Smooth muscle cell (in vitro differentiated cells): ENCODE measurements at regions not wholly inside any gene's neighbourhood (a gene's known extent, or its start where the extent isn't known, plus 50 kb on each side); places are given as distances from the start of the nearest gene placed in this dataset.
"Not testable (repeated sequence)": the region's sequence is repeated elsewhere in the genome, so short reads cannot be mapped to it uniquely, and the experiment has no call there.

Source experiments
- DNase-seq: peaks from one replicate; lab custom pipeline; 2025; ENCODE audit not compliant: unreplicated experiment; lab: John Stamatoyannopoulos, UW
- H2AFZ ChIP-seq: fragments of 200-600 bp; sonication (generic); 2 replicates; pipeline ENCODE4 v1.6.0; 2016; ENCODE audit warnings: antibody characterized with exemption, low read depth, mild to moderate bottlenecking
- H3F3A ChIP-seq: fragments of 200-600 bp; sonication (generic); 2 replicates; pipeline ENCODE4 v1.6.0; 2017; ENCODE audit warnings: antibody characterized with exemption, low read depth
- H3K27ac ChIP-seq: fragments of 200-600 bp; sonication (generic); 2 replicates; pipeline ENCODE4 v1.5.1; 2016; ENCODE audit warnings: low read depth, mild to moderate bottlenecking
- H3K27me3 ChIP-seq: fragments of 200-600 bp; sonication (generic); 2 replicates; pipeline ENCODE4 v1.6.1; 2016; ENCODE audit warnings: low read depth, mild to moderate bottlenecking
- H3K36me3 ChIP-seq: fragments of 200-600 bp; sonication (generic); 2 replicates; pipeline ENCODE4 v1.5.1; 2016; ENCODE audit warnings: low read depth
- H3K4me1 ChIP-seq: fragments of 200-600 bp; sonication (generic); 2 replicates; pipeline ENCODE4 v1.5.1; 2016; ENCODE audit warnings: low read depth
- H3K4me2 ChIP-seq: fragments of 200-600 bp; sonication (generic); 2 replicates; pipeline ENCODE4 v1.6.0; 2016; ENCODE audit warnings: mild to moderate bottlenecking
- H3K4me3 ChIP-seq: fragments of 200-600 bp; sonication (generic); 2 replicates; pipeline ENCODE4 v1.5.1; 2016; ENCODE audit warnings: mild to moderate bottlenecking
- H3K79me2 ChIP-seq: fragments of 200-600 bp; sonication (generic); 2 replicates; pipeline ENCODE4 v1.6.0; 2016; ENCODE audit warnings: low read depth, mild to moderate bottlenecking
- H3K9ac ChIP-seq: fragments of 200-600 bp; sonication (generic); 2 replicates; pipeline ENCODE4 v1.6.0; 2016; ENCODE audit warnings: low read depth
- H3K9me3 ChIP-seq: fragments of 200-600 bp; sonication (generic); replicated peaks from 2 replicates; pipeline ENCODE4 v1.5.1; 2016; ENCODE audit warnings: low read depth
- H4K20me1 ChIP-seq: fragments of 200-600 bp; sonication (generic); 2 replicates; pipeline ENCODE4 v1.6.0; 2016; ENCODE audit warnings: low read depth
- WGBS: methylation state at CpG from one replicate; pipeline ENCODE4 v1.1.7; 2016; ENCODE audit warnings: low lambda C conversion rate; 5-methylcytosine and 5-hydroxymethylcytosine counted together
- TF ChIP-seq, protein P1 (sequence below): fragments of 200-600 bp; sonication (generic); IDR thresholded peaks from 2 replicates; pipeline ENCODE4 v1.5.1; 2017; ENCODE audit warnings: borderline replicate concordance, mild to moderate bottlenecking, antibody characterized with exemption; ENCODE audit not compliant: insufficient read depth, poor library complexity, severe bottlenecking

DNA sequence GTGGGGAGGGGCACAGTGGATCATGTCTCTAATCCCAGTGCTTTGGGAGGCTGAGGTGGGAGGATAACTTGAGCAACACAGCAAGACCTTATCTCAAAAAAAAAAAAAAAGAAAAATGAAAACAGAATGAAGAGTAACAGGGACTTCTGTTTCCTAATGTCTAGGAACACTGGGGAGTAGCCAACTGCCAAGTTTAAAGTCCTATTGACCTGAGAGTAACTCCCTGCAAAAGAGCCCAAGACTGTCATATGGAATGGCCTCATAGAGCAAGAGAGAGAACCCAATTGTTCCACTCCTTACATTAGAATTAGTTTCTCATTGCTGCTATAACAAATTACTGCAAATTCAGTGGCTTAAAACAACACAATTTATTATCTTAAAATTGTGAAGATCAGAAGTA lies 881.4 kb upstream of the ROBO1 start:
- no peak for DNase-seq
- Histone ChIP-seq H3K79me2 (no peaks in the 10 kb centered on the region), H2AFZ (no peak overlapping the region), H3K36me3 (no peaks in the 10 kb centered on the region), H3K4me1 (no peaks in the 10 kb centered on the region), H3K9ac (no peak overlapping the region), H3K4me2 (no peak overlapping the region), H3K27ac (no peak overlapping the region), H3K4me3 (no peak overlapping the region), H3K27me3 (no peaks in the 10 kb centered on the region), H3F3A (no peaks in the 10 kb centered on the region), H4K20me1 (no peaks in the 10 kb centered on the region), H3K9me3 (no peaks in the 10 kb centered on the region)
- TF ChIP-seq, protein P1, sequence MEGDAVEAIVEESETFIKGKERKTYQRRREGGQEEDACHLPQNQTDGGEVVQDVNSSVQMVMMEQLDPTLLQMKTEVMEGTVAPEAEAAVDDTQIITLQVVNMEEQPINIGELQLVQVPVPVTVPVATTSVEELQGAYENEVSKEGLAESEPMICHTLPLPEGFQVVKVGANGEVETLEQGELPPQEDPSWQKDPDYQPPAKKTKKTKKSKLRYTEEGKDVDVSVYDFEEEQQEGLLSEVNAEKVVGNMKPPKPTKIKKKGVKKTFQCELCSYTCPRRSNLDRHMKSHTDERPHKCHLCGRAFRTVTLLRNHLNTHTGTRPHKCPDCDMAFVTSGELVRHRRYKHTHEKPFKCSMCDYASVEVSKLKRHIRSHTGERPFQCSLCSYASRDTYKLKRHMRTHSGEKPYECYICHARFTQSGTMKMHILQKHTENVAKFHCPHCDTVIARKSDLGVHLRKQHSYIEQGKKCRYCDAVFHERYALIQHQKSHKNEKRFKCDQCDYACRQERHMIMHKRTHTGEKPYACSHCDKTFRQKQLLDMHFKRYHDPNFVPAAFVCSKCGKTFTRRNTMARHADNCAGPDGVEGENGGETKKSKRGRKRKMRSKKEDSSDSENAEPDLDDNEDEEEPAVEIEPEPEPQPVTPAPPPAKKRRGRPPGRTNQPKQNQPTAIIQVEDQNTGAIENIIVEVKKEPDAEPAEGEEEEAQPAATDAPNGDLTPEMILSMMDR, result no peak

- H3K36me3 ChIP-seq, result no peaks in the 10 kb centered on the region
- H2AFZ ChIP-seq, result no peak overlapping the region
- WGBS, result 74% methylated on average over 4 of the region's 4 CpGs
- TF ChIP-seq, protein P1, result no peak
- H3K9ac ChIP-seq, result no peak overlapping the region
- H3F3A ChIP-seq, result no peaks in the 10 kb centered on the region
- no peak overlapping the region for H3K4me3 ChIP-seq
- no peak overlapping the region for H3K4me2 ChIP-seq
- H4K20me1 ChIP-seq, result no peaks in the 10 kb centered on the region
- no peaks in the 10 kb centered on the region for H3K79me2 ChIP-seq
- H3K27ac ChIP-seq, result no peak overlapping the region
- no peaks in the 10 kb centered on the region for H3K4me1 ChIP-seq
- no peaks in the 10 kb centered on the region for H3K27me3 ChIP-seq
- no peak for DNase-seq
- H3K9me3 ChIP-seq, result no peaks in the 10 kb centered on the region
These were observed 875.6 kb upstream of the ROBO1 start for GRCh38 chr3:80643421-80643820.

DNA sequence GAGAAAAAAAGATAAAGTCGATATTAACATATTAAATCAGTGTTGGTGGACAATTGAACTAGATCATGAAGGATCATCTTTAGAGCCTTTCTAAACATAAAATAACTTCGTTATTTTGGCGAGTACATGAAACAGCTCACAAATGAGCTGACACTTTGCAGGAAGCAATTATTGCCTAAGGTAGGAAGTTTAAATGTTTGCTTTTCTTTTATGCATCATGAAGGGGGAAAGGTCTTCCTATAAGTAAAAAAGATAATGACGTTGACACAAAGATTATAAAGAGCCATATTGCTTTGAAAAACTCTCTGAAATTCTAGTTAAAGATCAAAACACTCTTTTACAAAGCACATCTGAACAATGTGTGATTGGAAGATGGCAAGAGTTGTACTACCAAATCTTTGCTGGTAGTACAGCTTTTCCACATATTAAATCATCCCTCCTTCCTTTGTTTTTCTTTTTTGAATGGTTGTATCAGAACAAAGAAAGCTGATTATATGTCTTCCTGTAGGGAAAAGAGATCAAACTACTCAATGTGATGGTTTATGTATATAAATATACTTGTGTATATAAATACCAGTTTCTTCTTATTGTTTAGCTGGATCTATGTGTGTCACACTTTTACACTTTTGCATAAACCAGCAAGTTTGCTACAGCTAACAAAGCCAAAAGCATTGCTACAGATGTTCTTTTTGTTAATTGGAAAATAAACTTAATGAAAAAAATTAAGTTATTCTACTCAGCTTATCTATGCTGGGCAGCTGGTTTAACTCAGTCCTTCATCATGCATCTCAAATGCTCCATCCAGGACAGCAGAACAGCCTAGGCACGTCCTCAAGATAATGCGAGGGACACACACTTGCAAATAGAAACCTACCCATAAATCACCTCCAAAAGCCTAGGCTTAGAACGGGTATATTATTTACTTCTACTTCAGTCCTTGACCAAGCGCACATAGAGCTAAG lies 850.8 kb upstream of the ROBO1 start:
- H3K27ac ChIP-seq, result no peak overlapping the region
- H3K4me3 ChIP-seq, result no peak overlapping the region
- no peaks in the 10 kb centered on the region for H3F3A ChIP-seq
- H3K9ac ChIP-seq, result no peak overlapping the region
- TF ChIP-seq, protein P1, result no peak
- H3K4me1 ChIP-seq, result no peaks in the 10 kb centered on the region
- H3K9me3 ChIP-seq, result no peaks in the 10 kb centered on the region
- no peaks in the 10 kb centered on the region for H3K79me2 ChIP-seq
- no peaks in the 10 kb centered on the region for H3K27me3 ChIP-seq
- no peak overlapping the region for H3K4me2 ChIP-seq
- H2AFZ ChIP-seq, result no peak overlapping the region
- no peak for DNase-seq
- H3K36me3 ChIP-seq, result no peaks in the 10 kb centered on the region
- no peaks in the 10 kb centered on the region for H4K20me1 ChIP-seq
- 67% methylated on average over 8 of the region's 8 CpGs for WGBS

DNA sequence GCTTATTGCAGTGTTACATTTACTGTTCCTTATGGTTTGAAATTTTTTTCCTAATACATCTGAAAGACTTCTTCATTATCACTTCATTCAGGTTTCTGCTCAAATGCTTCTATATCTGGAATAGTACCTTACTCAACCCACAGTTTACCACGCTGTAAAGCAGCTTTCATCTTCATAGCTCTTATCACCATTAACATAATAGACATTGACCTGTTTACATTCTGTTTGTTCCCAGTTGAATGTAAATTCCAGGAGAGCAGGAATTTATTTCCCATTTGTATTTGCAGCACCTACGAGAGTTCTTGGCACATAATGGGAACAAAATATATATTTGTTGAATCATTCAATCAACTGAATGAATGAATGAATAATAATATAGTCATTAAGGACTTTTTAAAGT lies 844.6 kb upstream of the ROBO1 start:
- no peaks in the 10 kb centered on the region for H4K20me1 ChIP-seq
- WGBS, result 50% methylated on average over 2 of the region's 2 CpGs
- no peaks in the 10 kb centered on the region for H3K27me3 ChIP-seq
- no peak overlapping the region for H2AFZ ChIP-seq
- H3K4me2 ChIP-seq, result no peak overlapping the region
- H3K4me1 ChIP-seq, result no peaks in the 10 kb centered on the region
- no peaks in the 10 kb centered on the region for H3K79me2 ChIP-seq
- H3K36me3 ChIP-seq, result no peaks in the 10 kb centered on the region
- no peak for DNase-seq
- H3F3A ChIP-seq, result no peaks in the 10 kb centered on the region
- TF ChIP-seq, protein P1, result no peak
- no peaks in the 10 kb centered on the region for H3K9me3 ChIP-seq
- H3K27ac ChIP-seq, result no peak overlapping the region
- no peak overlapping the region for H3K9ac ChIP-seq
- H3K4me3 ChIP-seq, result no peak overlapping the region

- H4K20me1 ChIP-seq, H3K36me3 ChIP-seq, H3K9ac ChIP-seq, H2AFZ ChIP-seq, H3K4me2 ChIP-seq, H3K9me3 ChIP-seq, H3K4me1 ChIP-seq, DNase-seq, H3K27ac ChIP-seq, H3K27me3 ChIP-seq, H3K4me3 ChIP-seq, H3F3A ChIP-seq, H3K79me2 ChIP-seq: not testable (repeated sequence)
- WGBS, result 92% methylated on average over 2 of the region's 3 CpGs
These were observed 840.3 kb upstream of the ROBO1 start for GRCh38 chr3:80608072-80608471.
